ENCODE measurements at regions not wholly inside any gene's neighbourhood (a gene's known extent, or its start where the extent isn't known, plus 50 kb on each side); places are given as distances from the start of the nearest gene placed in this dataset.

DNA sequence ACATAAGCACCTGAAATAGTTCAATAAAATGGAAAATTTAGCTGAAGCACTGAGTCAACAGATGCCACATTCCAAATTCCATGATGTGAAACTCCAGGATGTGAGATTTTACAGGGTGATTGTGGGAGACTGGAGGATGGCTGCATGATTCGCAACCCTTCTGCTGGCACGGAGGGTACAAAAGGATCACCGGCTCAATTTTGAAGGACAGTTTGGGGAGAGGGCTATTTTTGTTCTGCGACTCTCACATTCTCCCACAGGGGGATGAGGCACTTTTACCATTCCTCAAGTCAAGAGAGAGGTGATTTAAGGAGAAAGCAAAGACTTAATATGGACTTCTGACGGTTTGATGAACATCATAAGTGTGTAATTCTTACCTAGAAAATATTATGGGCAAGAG lies 138.1 kb upstream of the CWC22 start:
- H3K4me3 ChIP-seq = no peak overlapping the region
- TF ChIP-seq CTCF (IDR thresholded peaks at IDR 0.05) (no peak), POLR2A (IDR thresholded peaks at IDR 0.05) (no peak)
- H3K27me3 ChIP-seq = no peaks in the 10 kb centered on the region
- H3K27ac ChIP-seq = no peak overlapping the region
- H3K4me1 ChIP-seq = no peaks in the 10 kb centered on the region
- H3K36me3 ChIP-seq = no peaks in the 10 kb centered on the region
- DNase-seq = no peak
- no peaks in the 10 kb centered on the region for H3K9me3 ChIP-seq
- 88 to 91% methylated on average over 5 of the region's 5 CpGs for WGBS, 2 donors
- intact Hi-C loops (cut with DNase I) = no loop called here

DNA sequence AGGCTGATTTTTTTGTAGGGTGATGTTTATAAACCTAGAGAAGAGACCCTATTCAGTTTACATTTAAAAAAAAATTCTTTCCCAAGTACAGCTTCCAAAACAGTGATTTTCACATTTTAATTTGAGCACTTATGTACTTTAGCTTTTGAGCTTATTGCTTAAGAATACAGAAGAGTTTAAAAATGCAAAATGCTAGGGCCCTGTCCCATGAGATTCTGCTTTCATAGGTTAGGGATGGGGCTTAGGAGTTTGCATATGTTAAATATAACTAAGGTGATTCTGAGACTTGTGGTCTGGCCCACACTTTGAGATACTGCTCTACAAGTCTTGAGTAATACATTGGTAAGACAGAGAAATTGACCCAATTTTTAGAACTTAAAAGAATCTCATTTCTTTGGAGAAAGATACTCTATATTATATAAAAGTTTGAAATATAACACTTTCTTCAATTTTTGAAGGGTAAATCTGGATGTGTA lies 137.3 kb upstream of the CWC22 start:
- no peak for TF ChIP-seq POLR2A (IDR thresholded peaks at IDR 0.05)
- no peak for TF ChIP-seq CTCF (IDR thresholded peaks at IDR 0.05)
- no peak overlapping the region for H3K27ac ChIP-seq
- no peaks in the 10 kb centered on the region for H3K9me3 ChIP-seq
- no peak for DNase-seq
- no peak overlapping the region for H3K4me3 ChIP-seq
- no peaks in the 10 kb centered on the region for H3K27me3 ChIP-seq
- intact Hi-C loops (cut with DNase I) = no loop called here
- H3K36me3 ChIP-seq = no peaks in the 10 kb centered on the region
- no peaks in the 10 kb centered on the region for H3K4me1 ChIP-seq

DNA sequence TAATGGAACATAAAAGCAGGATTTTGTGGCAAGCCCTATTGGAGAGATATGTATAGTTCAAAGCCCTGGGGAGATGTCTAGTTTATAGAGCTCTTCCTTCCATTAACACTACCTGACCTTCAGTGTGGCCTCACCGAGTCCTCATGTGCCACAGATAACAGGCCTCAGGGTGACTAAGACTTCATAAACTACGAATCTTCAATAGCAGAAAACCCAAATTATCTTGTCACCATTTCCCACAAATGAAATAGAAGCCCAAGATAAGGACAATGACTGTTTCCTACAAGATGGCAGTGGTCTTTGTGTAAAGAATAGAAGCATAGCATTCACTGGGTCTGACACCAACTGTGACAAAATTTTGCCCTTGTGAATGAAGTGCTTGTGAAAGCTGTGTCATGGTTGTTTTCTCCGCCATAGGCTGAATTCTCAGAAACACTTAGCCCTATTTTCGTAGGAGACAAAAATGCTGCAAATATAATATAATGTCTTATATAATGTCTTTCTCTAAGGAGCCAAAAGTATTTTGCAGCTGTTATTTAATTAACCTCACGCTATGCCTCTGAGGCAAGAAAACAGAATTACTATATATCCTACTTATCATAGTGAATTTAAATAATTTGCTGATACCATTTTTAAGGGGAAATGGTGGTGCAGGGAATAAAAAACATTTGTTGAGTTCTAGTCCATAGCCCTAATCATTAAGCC lies 136.7 kb upstream of the CWC22 start:
- Histone ChIP-seq H3K4me3 (no peak overlapping the region), H3K27me3 (no peaks in the 10 kb centered on the region), H3K27ac (no peak overlapping the region), H3K9me3 (no peaks in the 10 kb centered on the region), H3K4me1 (no peaks in the 10 kb centered on the region), H3K36me3 (no peaks in the 10 kb centered on the region)
- DNase-seq = no peak
- no peak for TF ChIP-seq POLR2A (IDR thresholded peaks at IDR 0.05)
- TF ChIP-seq CTCF (IDR thresholded peaks at IDR 0.05) = no peak
- intact Hi-C loops (cut with DNase I) = no loop called here
- 84 to 86% methylated on average over 5 of the region's 5 CpGs for WGBS, 2 donors

DNA sequence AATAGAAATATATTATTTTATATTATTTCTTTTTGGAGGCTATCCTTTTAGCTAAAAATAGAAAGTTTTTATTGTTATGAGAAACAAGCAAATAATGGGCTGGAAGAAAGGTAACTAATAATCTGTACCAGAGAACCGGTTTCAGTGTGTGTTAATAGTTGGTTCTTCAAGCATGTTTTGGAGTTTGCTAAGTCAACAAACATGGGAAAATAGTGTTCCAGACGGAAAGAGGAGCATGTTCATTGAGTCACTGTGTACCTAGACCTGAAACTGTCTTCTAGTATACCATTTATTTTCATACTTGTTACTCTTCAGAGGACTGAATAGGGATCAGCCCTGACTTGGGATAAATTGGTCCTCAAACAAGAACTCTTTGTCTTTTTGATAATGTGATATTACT lies 134.5 kb upstream of the CWC22 start:
- TF ChIP-seq POLR2A (IDR thresholded peaks at IDR 0.05) (no peak), CTCF (IDR thresholded peaks at IDR 0.05) (no peak)
- Histone ChIP-seq H3K4me1 (no peaks in the 10 kb centered on the region), H3K27ac (no peak overlapping the region), H3K4me3 (no peak overlapping the region), H3K27me3 (no peaks in the 10 kb centered on the region), H3K9me3 (no peaks in the 10 kb centered on the region), H3K36me3 (no peaks in the 10 kb centered on the region)
- 50 to 77% methylated on average over 2 of the region's 2 CpGs for WGBS, 2 donors
- intact Hi-C loops (cut with DNase I) = no loop called here
- DNase-seq = no peak

DNA sequence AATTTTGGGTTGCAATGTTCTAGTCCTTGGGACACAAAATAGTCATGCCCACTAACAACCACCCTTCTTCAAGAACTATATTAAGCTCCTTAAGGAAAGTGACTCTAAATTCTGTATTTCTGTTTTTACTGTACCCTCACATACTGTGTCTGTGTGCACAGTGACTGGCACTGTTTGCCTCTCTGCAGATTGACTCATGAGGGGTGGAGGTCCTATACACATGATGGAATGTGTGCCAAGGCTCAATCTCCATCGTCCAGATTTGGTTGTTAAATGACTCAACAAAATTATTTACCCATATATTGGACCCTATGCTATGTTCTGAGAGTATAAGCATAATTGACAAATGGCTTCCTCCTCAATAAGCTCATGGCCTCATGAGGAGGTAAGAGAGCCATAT lies 126.6 kb upstream of the CWC22 start:
- H3K9me3 ChIP-seq = no peaks in the 10 kb centered on the region
- no peak overlapping the region for H3K4me3 ChIP-seq
- H3K27ac ChIP-seq = no peak overlapping the region
- no peaks in the 10 kb centered on the region for H3K4me1 ChIP-seq
- no peak for DNase-seq
- H3K27me3 ChIP-seq = no peaks in the 10 kb centered on the region
- no peaks in the 10 kb centered on the region for H3K36me3 ChIP-seq
- 11 to 42% methylated on average over 1 of the region's 1 CpG for WGBS, 2 donors
- intact Hi-C loops (cut with DNase I) = no loop called here
- TF ChIP-seq POLR2A (IDR thresholded peaks at IDR 0.05) = no peak
- TF ChIP-seq CTCF (IDR thresholded peaks at IDR 0.05) = no peak
